H1 (cell line): ENCODE measurements at regions not wholly inside any gene's neighbourhood (a gene's known extent, or its start where the extent isn't known, plus 50 kb on each side); places are given as distances from the start of the nearest gene placed in this dataset.

Experiments
- CTCF ChIA-PET: fragments of 300-600 bp; sonication (Branson Sonifier 250); formaldehyde crosslinking; loops from one replicate; lab custom pipeline; 2021; ENCODE audit not compliant: partially characterized antibody; lab: Charles Lee
- POLR2A ChIA-PET: fragments of 300-600 bp; sonication (Branson Sonifier 250); formaldehyde crosslinking; loops from one replicate; lab custom pipeline; 2021; ENCODE audit warnings: inconsistent platforms; ENCODE audit not compliant: partially characterized antibody; lab: Charles Lee
- DNase-seq, 2 experiments: peaks; one replicate each; pipeline versions ENCODE4 v3.0.0 to v3.0.0-alpha.2; 2010 to 2022; ENCODE audit warnings: low spot score in 2 of 2, low read depth in 1 of 2, mixed read lengths in 1 of 2
- FAIRE-seq: peaks from 2 replicates; lab custom pipeline; 2011; peaks lifted over from hg19 to GRCh38; lab: Jason Lieb, UNC
- H2AFZ ChIP-seq: 2 replicates; pipeline ENCODE4 v1.8.1; 2012; ENCODE audit warnings: low read length, inconsistent platforms
- H2AK5ac ChIP-seq: 2 replicates; pipeline ENCODE4 v1.6.1; 2013; ENCODE audit warnings: low read depth, low read length
- H2BK120ac ChIP-seq: replicated peaks from 2 replicates; pipeline ENCODE3; 2013; ENCODE audit warnings: low read depth, low read length, inconsistent platforms
- H2BK12ac ChIP-seq: 2 replicates; pipeline ENCODE4 v1.6.1; 2013; ENCODE audit warnings: low read depth, low read length
- H2BK15ac ChIP-seq: 2 replicates; pipeline ENCODE4 v1.6.1; 2013; ENCODE audit warnings: low read length
- H2BK20ac ChIP-seq: 2 replicates; pipeline ENCODE4 v1.6.1; 2013; ENCODE audit warnings: low read length
- H2BK5ac ChIP-seq: 2 replicates; pipeline ENCODE4 v1.6.1; 2013; ENCODE audit warnings: low read depth, low read length
- H3K14ac ChIP-seq: 2 replicates; pipeline ENCODE4 v1.6.1; 2013; ENCODE audit warnings: inconsistent platforms; ENCODE audit not compliant: insufficient read length
- H3K18ac ChIP-seq: 2 replicates; pipeline ENCODE4 v1.6.1; 2013; ENCODE audit warnings: low read length; ENCODE audit errors: extremely low read depth
- H3K23ac ChIP-seq: 2 replicates; pipeline ENCODE4 v1.6.1; 2013; ENCODE audit warnings: inconsistent platforms; ENCODE audit not compliant: insufficient read length
- H3K23me2 ChIP-seq: 2 replicates; pipeline ENCODE4 v1.6.1; 2013; ENCODE audit warnings: low read depth, low read length
- H3K27ac ChIP-seq: 2 replicates; pipeline ENCODE4 v1.6.1; 2011; ENCODE audit warnings: low read depth, low read length, inconsistent platforms
- H3K27me3 ChIP-seq, 4 experiments: replicated peaks in 1 of 4; 1 replicate in 1 of 4; 2 replicates in 3 of 4; pipeline versions ENCODE4 v1.6.1 to v1.8.1; 2011 to 2013; ENCODE audit warnings: low read length in 3 of 4, mild to moderate bottlenecking in 3 of 4, inconsistent platforms in 2 of 4, mixed read lengths in 2 of 4, moderate library complexity in 1 of 4; ENCODE audit not compliant: control insufficient read depth in 3 of 4, insufficient read depth in 3 of 4; ENCODE audit errors: extremely low read depth in 1 of 4
- H3K36me3 ChIP-seq, 4 experiments: 2 replicates each; pipeline versions ENCODE4 v1.6.1 to v1.8.1; 2011 to 2013; ENCODE audit warnings: mild to moderate bottlenecking in 4 of 4, low read length in 3 of 4, moderate library complexity in 2 of 4, control low read depth in 1 of 4, inconsistent platforms in 1 of 4; ENCODE audit not compliant: insufficient read depth in 4 of 4, control insufficient read depth in 2 of 4
- H3K4ac ChIP-seq: replicated peaks from 2 replicates; pipeline ENCODE3; 2013; ENCODE audit warnings: low read length, low read depth, mixed read lengths, inconsistent platforms; ENCODE audit not compliant: insufficient read length
- H3K4me1 ChIP-seq, 4 experiments: replicated peaks in 1 of 4; 1 replicate in 1 of 4; 2 replicates in 3 of 4; pipeline versions ENCODE4 v1.6.1 to v1.8.1; 2011 to 2013; ENCODE audit warnings: low read length in 3 of 4, inconsistent platforms in 2 of 4, mixed read lengths in 1 of 4; ENCODE audit not compliant: insufficient read depth in 4 of 4, control insufficient read depth in 3 of 4
- H3K4me2 ChIP-seq, 2 experiments: 2 replicates each; pipeline versions ENCODE4 v1.6.1 to v1.8.1; 2011 to 2013; ENCODE audit warnings: low read depth in 2 of 2, low read length in 2 of 2, control low read depth in 1 of 2, inconsistent platforms in 1 of 2, mild to moderate bottlenecking in 1 of 2; ENCODE audit not compliant: insufficient read depth in 1 of 2
- H3K4me3 ChIP-seq, 4 experiments: fragments of 200-600, 300-600 bp in 1 of 4; sonication (generic), shearing (Covaris generic), sonication (Bioruptor Twin) in 1 of 4; 2 replicates each; pipeline versions ENCODE4 v1.5.1 to v1.8.1; 2011 to 2016; ENCODE audit warnings: low read length in 4 of 4, low read depth in 3 of 4, control low read depth in 2 of 4, inconsistent platforms in 2 of 4, mild to moderate bottlenecking in 2 of 4, mixed read lengths in 1 of 4, moderate library complexity in 1 of 4; ENCODE audit not compliant: insufficient read depth in 2 of 4; ENCODE audit errors: extremely low read depth in 1 of 4
- H3K56ac ChIP-seq: replicated peaks from 2 replicates; pipeline ENCODE3; 2013; ENCODE audit warnings: low read depth, mild to moderate bottlenecking, mixed read lengths, low read length, inconsistent platforms; ENCODE audit not compliant: insufficient read length
- H3K79me1 ChIP-seq: 2 replicates; pipeline ENCODE4 v1.6.1; 2013; ENCODE audit warnings: low read depth, low read length, control low read depth
- H3K79me2 ChIP-seq, 2 experiments: 2 replicates each; pipeline versions ENCODE4 v1.6.1 to v1.8.1; 2012 to 2013; ENCODE audit warnings: low read length in 2 of 2, mild to moderate bottlenecking in 2 of 2, inconsistent platforms in 1 of 2; ENCODE audit not compliant: insufficient read depth in 2 of 2, control insufficient read depth in 1 of 2
- H3K9ac ChIP-seq, 4 experiments: replicated peaks in 1 of 4; 1 replicate in 1 of 4; 2 replicates in 3 of 4; pipeline versions ENCODE4 v1.6.1 to v1.8.1; 2011 to 2013; ENCODE audit warnings: low read depth in 3 of 4, low read length in 3 of 4, control low read depth in 2 of 4, mild to moderate bottlenecking in 2 of 4, moderate library complexity in 2 of 4, inconsistent platforms in 1 of 4; ENCODE audit errors: extremely low read depth in 1 of 4
- H3K9me3 ChIP-seq, 2 experiments: 2 replicates each; pipeline versions ENCODE4 v1.6.1 to v1.8.1; 2012 to 2013; ENCODE audit warnings: mild to moderate bottlenecking in 2 of 2, moderate library complexity in 2 of 2, control low read depth in 1 of 2, inconsistent platforms in 1 of 2, low read depth in 1 of 2, low read length in 1 of 2, mixed read lengths in 1 of 2; ENCODE audit not compliant: insufficient read depth in 2 of 2
- H4K20me1 ChIP-seq, 2 experiments: replicated peaks in 1 of 2; 2 replicates each; pipeline versions ENCODE3 to v1.8.1; 2011 to 2013; ENCODE audit warnings: inconsistent platforms in 2 of 2, low read length in 2 of 2, mild to moderate bottlenecking in 1 of 2; ENCODE audit not compliant: insufficient read depth in 2 of 2, control insufficient read depth in 1 of 2
- H4K5ac ChIP-seq: 2 replicates; pipeline ENCODE4 v1.6.1; 2013; ENCODE audit warnings: low read length, low read depth, mixed read lengths, inconsistent platforms; ENCODE audit not compliant: insufficient read length
- H4K8ac ChIP-seq: 2 replicates; pipeline ENCODE4 v1.8.0; 2013; ENCODE audit warnings: mild to moderate bottlenecking, moderate library complexity, low read length, inconsistent platforms; ENCODE audit not compliant: insufficient read depth; ENCODE audit errors: extremely low read depth
- H4K91ac ChIP-seq: replicated peaks from 2 replicates; pipeline ENCODE3; 2013; ENCODE audit warnings: low read length, mixed read lengths, inconsistent platforms; ENCODE audit not compliant: insufficient read length
- BACH1 ChIP-seq: IDR thresholded peaks from 2 replicates; pipeline ENCODE4 v1.6.1; 2012; ENCODE audit warnings: low read length, improper control_type of control experiment
- BCL11A ChIP-seq, 2 experiments: IDR thresholded peaks; one replicate each; pipeline ENCODE4 v1.6.1; 2011; ENCODE audit warnings: low read depth in 2 of 2, low read length in 2 of 2, mild to moderate bottlenecking in 2 of 2
- BRCA1 ChIP-seq: IDR thresholded peaks from 2 replicates; pipeline ENCODE4 v1.6.1; 2012; ENCODE audit warnings: low read depth, low read length, improper control_type of control experiment
- KDM4A ChIP-seq: IDR thresholded peaks from one replicate; pipeline ENCODE4 v1.7.1; 2012; ENCODE audit warnings: low read depth, mild to moderate bottlenecking, moderate library complexity, low read length, inconsistent platforms; ENCODE audit not compliant: severe bottlenecking
- USF2 ChIP-seq: IDR thresholded peaks from 2 replicates; pipeline ENCODE4 v1.6.1; 2011; ENCODE audit warnings: low read length, improper control_type of control experiment
- WGBS, 2 experiments: shearing (Covaris generic) in 1 of 2; methylation state at CpG; one replicate each; pipeline versions ENCODE4 v1.1.6 to v1.1.7; 2013 to 2015; ENCODE audit warnings: low lambda C conversion rate in 2 of 2, mixed read lengths in 2 of 2, inconsistent platforms in 1 of 2, low coverage in 1 of 2, missing lambda C conversion rate in 1 of 2; ENCODE audit not compliant: insufficient replicate concordance in 2 of 2, insufficient coverage in 1 of 2, insufficient read length in 1 of 2; ENCODE audit errors: extremely low coverage in 1 of 2, missing lambda C conversion rate in 1 of 2; 5-methylcytosine and 5-hydroxymethylcytosine counted together

GRCh38 chr15:37743826-37744225 is 190.6 kb upstream of the TMCO5A start:
- Histone ChIP-seq H3K79me2 (no peaks in the 10 kb centered on the region), H3K9ac (no peak overlapping the region), H3K23me2 (no peaks in the 10 kb centered on the region), H4K5ac (no peak overlapping the region), H2BK20ac (no peak overlapping the region), H3K9me3 (no peaks in the 10 kb centered on the region), H2BK5ac (no peak overlapping the region), H3K27ac (no peak overlapping the region), H3K18ac (no peak overlapping the region), H2AFZ (no peak overlapping the region), H3K4me1 (0 out of 7 replicates have a peak, but pooled peaks cover 0 to 4% (median 0%) of the 10 kb centered on the region in 4 experiments), H3K4ac (no peak overlapping the region), H3K14ac (no peak overlapping the region), H3K27me3 (no peaks in the 10 kb centered on the region), H3K79me1 (no peaks in the 10 kb centered on the region), H3K56ac (no peak overlapping the region), H3K4me3 (no peak overlapping the region), H4K20me1 (no peaks in the 10 kb centered on the region), H2BK15ac (no peak overlapping the region), H2BK120ac (no peak overlapping the region), H2BK12ac (no peak overlapping the region), H3K23ac (no peak overlapping the region), H4K8ac (no peak overlapping the region), H2AK5ac (no peak overlapping the region), H3K4me2 (no peak overlapping the region), H3K36me3 (no peaks in the 10 kb centered on the region)
- WGBS, 2 experiments: 87% methylated on average over 3 of the region's 3 CpGs; no CpG with 5 or more reads in 1 of the 2 experiments
- FAIRE-seq: no peak
- DNase-seq: no peak
- ChIA-PET CTCF (interaction anchor here (1.0 to 1.7 kb wide), 3 partner anchors 27 to 148 kb away, joined by 3 to 4 read pairs (median 3); no protein-coding TSS in a partner anchor), POLR2A (no interaction called here)
- no peak for TF ChIP-seq BACH1
- TF ChIP-seq USF2: no peak
- no peak for TF ChIP-seq BRCA1
- TF ChIP-seq BCL11A (IDR thresholded peaks at IDR 0.05; ENCODE audit: low read depth in 2 of 2, low read length in 2 of 2): no peak
- TF ChIP-seq KDM4A: no peak
- TF ChIP-seq, all 59 proteins: peak for 0
- no peak overlapping the region for H4K91ac ChIP-seq
